GM18519 (cell line): ENCODE measurements at regions not wholly inside any gene's neighbourhood (a gene's known extent, or its start where the extent isn't known, plus 50 kb on each side); places are given as distances from the start of the nearest gene placed in this dataset.
"Not testable (repeated sequence)": the region's sequence is repeated elsewhere in the genome, so short reads cannot be mapped to it uniquely, and the experiment has no call there.

Source experiments
- ATAC-seq: cut with Tn5 transposase; IDR thresholded peaks from one replicate; pipeline ENCODE4 v1.9.1; 2021; ENCODE audit warnings: mild to moderate bottlenecking, moderate library complexity; ENCODE audit not compliant: unreplicated experiment, low FRiP score

GRCh38 chr5:57988813-57989212 is 471.1 kb downstream of the PLK2 start:
- no peak for ATAC-seq

GRCh38 chr5:57987552-57987951 is 472.3 kb downstream of the PLK2 start:
- ATAC-seq = no peak

- no peak for ATAC-seq
Observed at GRCh38 chr5:57986761-57987341, 473.0 kb downstream of the PLK2 start.

- no peak for ATAC-seq
Observed at GRCh38 chr5:57983426-57983825, 476.5 kb downstream of the PLK2 start.

GRCh38 chr5:57979671-57980070 is 480.2 kb downstream of the PLK2 start:
- no peak for ATAC-seq

GRCh38 chr5:57976506-57976905 is 483.4 kb downstream of the PLK2 start:
- ATAC-seq = no peak

GRCh38 chr5:57972099-57972498 is 487.8 kb downstream of the PLK2 start:
- ATAC-seq = not testable (repeated sequence)

- ATAC-seq = no peak
Observed at GRCh38 chr5:57960569-57960968, 478.0 kb upstream of the ACTBL2 start.

- ATAC-seq = no peak
Observed at GRCh38 chr5:57956636-57957035, 474.0 kb upstream of the ACTBL2 start.

- ATAC-seq = no peak
Observed at GRCh38 chr5:57955511-57955910, 472.9 kb upstream of the ACTBL2 start.

GRCh38 chr5:57953792-57954191 is 471.2 kb upstream of the ACTBL2 start:
- no peak for ATAC-seq

GRCh38 chr5:57950616-57951228 is 468.1 kb upstream of the ACTBL2 start:
- no peak for ATAC-seq

- ATAC-seq = no peak
Observed at GRCh38 chr5:57948091-57948490, 465.5 kb upstream of the ACTBL2 start.

GRCh38 chr5:57947181-57947580 is 464.6 kb upstream of the ACTBL2 start:
- ATAC-seq = no peak

GRCh38 chr5:57940879-57941278 is 458.3 kb upstream of the ACTBL2 start:
- ATAC-seq = no peak

- no peak for ATAC-seq
Observed at GRCh38 chr5:57940236-57940635, 457.6 kb upstream of the ACTBL2 start.

GRCh38 chr5:57939771-57940170 is 457.2 kb upstream of the ACTBL2 start:
- no peak for ATAC-seq

GRCh38 chr5:57939335-57939734 is 456.7 kb upstream of the ACTBL2 start:
- no peak for ATAC-seq

GRCh38 chr5:57938174-57938557 is 455.6 kb upstream of the ACTBL2 start:
- no peak for ATAC-seq

- ATAC-seq = no peak
Observed at GRCh38 chr5:57937501-57938173, 455.0 kb upstream of the ACTBL2 start.

- ATAC-seq = no peak
Observed at GRCh38 chr5:57937025-57937424, 454.4 kb upstream of the ACTBL2 start.

GRCh38 chr5:57932761-57933160 is 450.1 kb upstream of the ACTBL2 start:
- no peak for ATAC-seq
